A673 (cell line): ENCODE measurements at regions not wholly inside any gene's neighbourhood (a gene's known extent, or its start where the extent isn't known, plus 50 kb on each side); places are given as distances from the start of the nearest gene placed in this dataset.

Experiments used
- CTCF ChIP-seq: fragments of 300-800, 200-600 bp; sonication (generic); conservative IDR thresholded peaks from 2 replicates; pipeline ENCODE4 v1.5.1; 2017; ENCODE audit warnings: low read depth, mild to moderate bottlenecking, antibody characterized with exemption, low read length, moderate library complexity, mixed read lengths
- EZH2 ChIP-seq: fragments of 200-600 bp; sonication (generic); IDR thresholded peaks from 2 replicates; pipeline ENCODE4 v1.6.1; 2017; ENCODE audit warnings: borderline replicate concordance, low read depth, mild to moderate bottlenecking, mixed read lengths, antibody characterized with exemption, low read length; ENCODE audit not compliant: poor library complexity, severe bottlenecking

- no peak for TF ChIP-seq CTCF
- no peak for TF ChIP-seq EZH2
These were observed 138.8 kb downstream of the DNAJB6 start for GRCh38 chr7:157475601-157476000.
